SKM-1 treated with dmso at 0.1 percent for 144 hours (cell line): ENCODE measurements at regions not wholly inside any gene's neighbourhood (a gene's known extent, or its start where the extent isn't known, plus 50 kb on each side); places are given as distances from the start of the nearest gene placed in this dataset.
A peak's percentile ranks its signal among the peaks of the same experiment; 100 is the strongest.
"Not testable (repeated sequence)": the region's sequence is repeated elsewhere in the genome, so short reads cannot be mapped to it uniquely, and the experiment has no call there.

Experiments used
- DNase-seq: peaks from one replicate; lab custom pipeline; 2025; ENCODE audit not compliant: unreplicated experiment; lab: John Stamatoyannopoulos, UW

DNA sequence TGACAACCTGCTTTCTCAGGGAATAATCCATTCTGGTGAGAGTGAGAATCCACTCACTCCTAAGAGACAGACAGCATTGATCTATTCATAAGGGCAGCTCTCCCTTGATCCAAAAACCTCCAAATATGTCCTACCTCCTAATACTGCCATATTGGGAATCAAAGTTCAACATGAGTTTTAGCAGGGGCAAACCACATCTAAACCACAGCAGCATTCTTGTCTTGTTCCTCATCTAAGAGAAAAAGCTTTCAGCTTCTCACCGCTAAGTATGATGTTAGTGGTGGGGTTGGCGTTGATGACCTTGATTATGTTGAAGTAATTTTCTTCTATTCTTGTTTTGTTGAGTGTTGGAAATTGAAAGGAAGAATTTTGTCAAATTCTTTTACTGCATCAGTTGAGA, 69.6 kb downstream of the SERTM2 start:
- DNase-seq: no peak

DNA sequence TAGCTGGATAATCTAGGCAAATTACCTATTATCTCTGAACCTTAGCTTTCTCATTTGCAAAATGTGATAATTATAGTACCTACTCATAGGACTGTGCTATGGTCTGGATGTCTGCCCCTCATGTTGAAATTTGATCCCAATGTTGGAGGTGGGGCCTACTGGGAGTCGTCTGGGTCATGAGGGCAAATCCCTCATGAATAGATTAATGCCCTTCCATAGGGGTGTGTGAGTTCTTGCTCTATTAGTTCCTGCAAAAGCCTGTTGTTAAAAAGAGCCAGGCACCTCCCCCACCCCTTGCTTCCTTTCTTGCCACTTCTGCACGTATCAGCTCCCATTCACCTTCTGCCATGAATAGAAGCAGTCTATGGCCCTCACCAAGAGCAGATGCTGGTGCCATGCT, 73.9 kb downstream of the SERTM2 start:
- DNase-seq: no peak

- DNase-seq: not testable (repeated sequence)
These were observed 83.0 kb downstream of the SERTM2 start for GRCh38 chrX:111594348-111594877.

GRCh38 chrX:111597967-111598366, 83.0 kb upstream of the ALG13 start:
- no peak for DNase-seq

- no peak for DNase-seq
These were observed 72.2 kb upstream of the ALG13 start for GRCh38 chrX:111608724-111609123.

DNA sequence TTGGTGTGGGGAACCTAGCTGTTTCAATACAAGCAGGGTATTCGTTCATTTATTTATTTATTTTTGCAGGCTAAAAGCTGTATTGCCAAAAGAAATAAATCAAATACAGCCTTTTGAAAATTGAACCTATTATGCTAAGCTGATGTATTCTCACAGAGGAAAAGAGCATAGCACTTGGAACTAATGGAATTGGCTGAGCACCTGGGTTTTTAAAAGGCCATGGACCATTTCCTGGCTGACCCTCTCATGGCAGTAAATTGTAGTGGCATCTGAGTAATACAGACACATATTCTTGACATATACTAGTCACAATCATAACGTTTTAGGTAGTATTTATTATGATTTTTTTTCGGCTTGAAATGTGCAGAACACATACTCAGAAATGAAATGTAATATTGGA, 71.8 kb upstream of the ALG13 start:
- DNase-seq: no peak

- no peak for DNase-seq
These were observed 65.7 kb upstream of the ALG13 start for GRCh38 chrX:111615227-111615626.

DNA sequence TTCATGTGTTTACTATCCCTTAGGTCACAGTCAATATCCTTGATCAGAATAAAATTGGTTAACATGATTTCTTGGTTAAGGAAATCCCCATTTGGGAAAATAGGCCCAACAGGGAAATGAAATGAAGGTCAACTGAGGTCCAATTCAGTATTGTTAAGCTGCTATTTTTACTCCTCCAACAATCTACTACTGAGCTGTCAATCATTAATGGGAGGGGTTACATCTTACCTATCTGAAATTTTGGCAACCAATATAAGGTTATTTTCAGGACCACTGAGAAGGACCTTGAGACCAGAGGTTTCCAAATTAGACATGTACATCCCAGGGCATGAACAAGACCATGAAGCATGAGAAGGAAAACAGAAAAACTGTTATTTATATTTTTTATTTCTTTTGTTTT, 64.2 kb upstream of the ALG13 start:
- DNase-seq: no peak

DNA sequence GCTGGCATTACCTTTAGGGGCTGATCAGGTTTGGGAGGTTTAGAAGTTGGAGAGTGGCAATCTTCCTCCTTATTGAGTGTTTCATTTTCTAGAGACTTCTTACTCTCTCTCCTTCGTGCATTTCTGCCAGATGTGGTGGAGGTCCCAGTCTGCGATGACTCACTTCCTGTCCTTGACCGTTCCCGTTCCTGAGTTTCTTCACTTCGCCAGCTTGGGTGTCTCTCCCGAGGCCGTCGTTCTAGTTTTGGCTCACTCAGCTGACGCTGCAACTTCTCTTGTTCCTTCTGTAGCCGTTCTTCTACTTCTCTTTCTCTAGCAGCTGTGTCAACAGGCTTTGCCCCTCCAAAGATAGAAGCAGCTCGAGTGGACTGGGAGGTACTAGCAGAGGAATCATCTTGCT, 60.9 kb upstream of the ALG13 start:
- DNase-seq: peak; percentile 6

GRCh38 chrX:111624169-111624568, 56.8 kb upstream of the ALG13 start:
- no peak for DNase-seq

GRCh38 chrX:111627256-111627655, 53.7 kb upstream of the ALG13 start:
- not testable (repeated sequence) for DNase-seq
